ENCODE measurements at regions not wholly inside any gene's neighbourhood (a gene's known extent, or its start where the extent isn't known, plus 50 kb on each side); places are given as distances from the start of the nearest gene placed in this dataset.

DNA sequence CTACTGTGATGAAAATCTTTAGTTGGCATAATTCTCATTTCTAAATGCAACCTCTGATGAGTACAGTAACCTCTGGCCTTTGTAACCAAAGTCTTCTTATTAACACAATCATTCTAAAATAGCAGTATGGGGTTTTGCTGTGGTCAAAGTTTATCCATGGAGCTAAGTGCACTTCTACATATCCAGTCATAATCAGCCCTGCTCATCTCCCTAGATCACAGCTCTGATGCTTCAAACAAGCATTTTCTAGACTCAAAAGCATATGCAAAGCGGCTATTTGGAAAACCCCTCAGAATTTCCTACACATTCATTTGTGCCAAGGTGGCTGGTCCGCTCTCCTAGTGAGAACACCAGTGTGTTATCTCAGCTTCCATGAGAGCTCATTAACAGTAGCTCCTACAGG, 418.6 kb downstream of the MRPL39 start (continued):
- TF ChIP-seq, protein P1, sequence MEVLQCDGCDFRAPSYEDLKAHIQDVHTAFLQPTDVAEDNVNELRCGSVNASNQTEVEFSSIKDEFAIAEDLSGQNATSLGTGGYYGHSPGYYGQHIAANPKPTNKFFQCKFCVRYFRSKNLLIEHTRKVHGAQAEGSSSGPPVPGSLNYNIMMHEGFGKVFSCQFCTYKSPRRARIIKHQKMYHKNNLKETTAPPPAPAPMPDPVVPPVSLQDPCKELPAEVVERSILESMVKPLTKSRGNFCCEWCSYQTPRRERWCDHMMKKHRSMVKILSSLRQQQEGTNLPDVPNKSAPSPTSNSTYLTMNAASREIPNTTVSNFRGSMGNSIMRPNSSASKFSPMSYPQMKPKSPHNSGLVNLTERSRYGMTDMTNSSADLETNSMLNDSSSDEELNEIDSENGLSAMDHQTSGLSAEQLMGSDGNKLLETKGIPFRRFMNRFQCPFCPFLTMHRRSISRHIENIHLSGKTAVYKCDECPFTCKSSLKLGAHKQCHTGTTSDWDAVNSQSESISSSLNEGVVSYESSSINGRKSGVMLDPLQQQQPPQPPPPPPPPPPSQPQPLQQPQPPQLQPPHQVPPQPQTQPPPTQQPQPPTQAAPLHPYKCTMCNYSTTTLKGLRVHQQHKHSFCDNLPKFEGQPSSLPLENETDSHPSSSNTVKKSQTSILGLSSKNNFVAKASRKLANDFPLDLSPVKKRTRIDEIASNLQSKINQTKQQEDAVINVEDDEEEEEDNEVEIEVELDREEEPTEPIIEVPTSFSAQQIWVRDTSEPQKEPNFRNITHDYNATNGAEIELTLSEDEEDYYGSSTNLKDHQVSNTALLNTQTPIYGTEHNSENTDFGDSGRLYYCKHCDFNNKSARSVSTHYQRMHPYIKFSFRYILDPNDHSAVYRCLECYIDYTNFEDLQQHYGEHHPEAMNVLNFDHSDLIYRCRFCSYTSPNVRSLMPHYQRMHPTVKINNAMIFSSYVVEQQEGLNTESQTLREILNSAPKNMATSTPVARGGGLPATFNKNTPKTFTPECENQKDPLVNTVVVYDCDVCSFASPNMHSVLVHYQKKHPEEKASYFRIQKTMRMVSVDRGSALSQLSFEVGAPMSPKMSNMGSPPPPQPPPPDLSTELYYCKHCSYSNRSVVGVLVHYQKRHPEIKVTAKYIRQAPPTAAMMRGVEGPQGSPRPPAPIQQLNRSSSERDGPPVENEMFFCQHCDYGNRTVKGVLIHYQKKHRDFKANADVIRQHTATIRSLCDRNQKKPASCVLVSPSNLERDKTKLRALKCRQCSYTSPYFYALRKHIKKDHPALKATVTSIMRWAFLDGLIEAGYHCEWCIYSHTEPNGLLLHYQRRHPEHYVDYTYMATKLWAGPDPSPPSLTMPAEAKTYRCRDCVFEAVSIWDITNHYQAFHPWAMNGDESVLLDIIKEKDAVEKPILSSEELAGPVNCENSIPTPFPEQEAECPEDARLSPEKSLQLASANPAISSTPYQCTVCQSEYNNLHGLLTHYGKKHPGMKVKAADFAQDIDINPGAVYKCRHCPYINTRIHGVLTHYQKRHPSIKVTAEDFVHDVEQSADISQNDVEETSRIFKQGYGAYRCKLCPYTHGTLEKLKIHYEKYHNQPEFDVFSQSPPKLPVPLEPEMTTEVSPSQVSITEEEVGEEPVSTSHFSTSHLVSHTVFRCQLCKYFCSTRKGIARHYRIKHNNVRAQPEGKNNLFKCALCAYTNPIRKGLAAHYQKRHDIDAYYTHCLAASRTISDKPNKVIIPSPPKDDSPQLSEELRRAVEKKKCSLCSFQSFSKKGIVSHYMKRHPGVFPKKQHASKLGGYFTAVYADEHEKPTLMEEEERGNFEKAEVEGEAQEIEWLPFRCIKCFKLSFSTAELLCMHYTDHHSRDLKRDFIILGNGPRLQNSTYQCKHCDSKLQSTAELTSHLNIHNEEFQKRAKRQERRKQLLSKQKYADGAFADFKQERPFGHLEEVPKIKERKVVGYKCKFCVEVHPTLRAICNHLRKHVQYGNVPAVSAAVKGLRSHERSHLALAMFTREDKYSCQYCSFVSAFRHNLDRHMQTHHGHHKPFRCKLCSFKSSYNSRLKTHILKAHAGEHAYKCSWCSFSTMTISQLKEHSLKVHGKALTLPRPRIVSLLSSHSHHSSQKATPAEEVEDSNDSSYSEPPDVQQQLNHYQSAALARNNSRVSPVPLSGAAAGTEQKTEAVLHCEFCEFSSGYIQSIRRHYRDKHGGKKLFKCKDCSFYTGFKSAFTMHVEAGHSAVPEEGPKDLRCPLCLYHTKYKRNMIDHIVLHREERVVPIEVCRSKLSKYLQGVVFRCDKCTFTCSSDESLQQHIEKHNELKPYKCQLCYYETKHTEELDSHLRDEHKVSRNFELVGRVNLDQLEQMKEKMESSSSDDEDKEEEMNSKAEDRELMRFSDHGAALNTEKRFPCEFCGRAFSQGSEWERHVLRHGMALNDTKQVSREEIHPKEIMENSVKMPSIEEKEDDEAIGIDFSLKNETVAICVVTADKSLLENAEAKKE (CRISPR knock-in tag; IDR thresholded peaks at IDR 0.05): no peak
- TF ChIP-seq ZNF331 (CRISPR knock-in tag; IDR thresholded peaks at IDR 0.05; ENCODE audit: low read depth) (no peak), NANOG (IDR thresholded peaks at IDR 0.05; ENCODE audit: borderline replicate concordance) (no peak), EZH2 (IDR thresholded peaks at IDR 0.05; ENCODE audit: low read depth, unreplicated experiment) (no peak), EZH2phosphoT487 (IDR thresholded peaks at IDR 0.05; ENCODE audit: unreplicated experiment) (no peak), JUNB (IDR thresholded peaks at IDR 0.05; ENCODE audit: unreplicated experiment) (no peak), ZNF114 (CRISPR knock-in tag; IDR thresholded peaks at IDR 0.05) (no peak), POLR2AphosphoS5 (IDR thresholded peaks at IDR 0.05; ENCODE audit: low read depth) (no peak)
- TF ChIP-seq, protein P2, sequence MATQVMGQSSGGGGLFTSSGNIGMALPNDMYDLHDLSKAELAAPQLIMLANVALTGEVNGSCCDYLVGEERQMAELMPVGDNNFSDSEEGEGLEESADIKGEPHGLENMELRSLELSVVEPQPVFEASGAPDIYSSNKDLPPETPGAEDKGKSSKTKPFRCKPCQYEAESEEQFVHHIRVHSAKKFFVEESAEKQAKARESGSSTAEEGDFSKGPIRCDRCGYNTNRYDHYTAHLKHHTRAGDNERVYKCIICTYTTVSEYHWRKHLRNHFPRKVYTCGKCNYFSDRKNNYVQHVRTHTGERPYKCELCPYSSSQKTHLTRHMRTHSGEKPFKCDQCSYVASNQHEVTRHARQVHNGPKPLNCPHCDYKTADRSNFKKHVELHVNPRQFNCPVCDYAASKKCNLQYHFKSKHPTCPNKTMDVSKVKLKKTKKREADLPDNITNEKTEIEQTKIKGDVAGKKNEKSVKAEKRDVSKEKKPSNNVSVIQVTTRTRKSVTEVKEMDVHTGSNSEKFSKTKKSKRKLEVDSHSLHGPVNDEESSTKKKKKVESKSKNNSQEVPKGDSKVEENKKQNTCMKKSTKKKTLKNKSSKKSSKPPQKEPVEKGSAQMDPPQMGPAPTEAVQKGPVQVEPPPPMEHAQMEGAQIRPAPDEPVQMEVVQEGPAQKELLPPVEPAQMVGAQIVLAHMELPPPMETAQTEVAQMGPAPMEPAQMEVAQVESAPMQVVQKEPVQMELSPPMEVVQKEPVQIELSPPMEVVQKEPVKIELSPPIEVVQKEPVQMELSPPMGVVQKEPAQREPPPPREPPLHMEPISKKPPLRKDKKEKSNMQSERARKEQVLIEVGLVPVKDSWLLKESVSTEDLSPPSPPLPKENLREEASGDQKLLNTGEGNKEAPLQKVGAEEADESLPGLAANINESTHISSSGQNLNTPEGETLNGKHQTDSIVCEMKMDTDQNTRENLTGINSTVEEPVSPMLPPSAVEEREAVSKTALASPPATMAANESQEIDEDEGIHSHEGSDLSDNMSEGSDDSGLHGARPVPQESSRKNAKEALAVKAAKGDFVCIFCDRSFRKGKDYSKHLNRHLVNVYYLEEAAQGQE (IDR thresholded peaks at IDR 0.05; ENCODE audit: unreplicated experiment): no peak

All from GM23338 (cell line).